Upper lobe of left lung (tissue), 6 donors: ENCODE measurements at regions not wholly inside any gene's neighbourhood (a gene's known extent, or its start where the extent isn't known, plus 50 kb on each side); places are given as distances from the start of the nearest gene placed in this dataset.

Experiments
- ATAC-seq, 2 donors: fragments of 200-7000 bp; cut with Tn5 transposase; one replicate each; pipeline ENCODE4 v1.9.1; 2022; ENCODE audit warnings: mild to moderate bottlenecking in 2 of 2, moderate library complexity in 2 of 2; ENCODE audit not compliant: low FRiP score in 2 of 2
- DNase-seq, 2 donors: peaks; one replicate each; pipeline ENCODE4 v3.0.0-alpha.2; 2019 to 2020
- H3K27ac ChIP-seq, 4 donors: fragments of 200-600 bp; sonication (generic); one replicate each; pipeline ENCODE4 v1.5.1; 2016 to 2019
- H3K27me3 ChIP-seq, 4 donors: fragments of 200-600 bp; sonication (generic); one replicate each; pipeline ENCODE4 v1.5.1; 2017 to 2019
- H3K36me3 ChIP-seq, 4 donors: fragments of 200-600 bp; sonication (generic); one replicate each; pipeline ENCODE4 v1.5.1; 2016 to 2019
- H3K4me1 ChIP-seq, 4 donors: fragments of 200-600 bp; sonication (generic); one replicate each; pipeline ENCODE4 v1.5.1; 2018 to 2019
- H3K4me3 ChIP-seq, 4 donors: fragments of 200-600 bp; sonication (generic); one replicate each; pipeline ENCODE4 v1.5.1; 2017 to 2019; ENCODE audit warnings: mild to moderate bottlenecking in 2 of 4, moderate library complexity in 1 of 4
- H3K9me3 ChIP-seq, 4 donors: fragments of 200-600 bp; sonication (generic); one replicate each; pipeline ENCODE4 v1.5.1; 2018 to 2019
- CTCF ChIP-seq, 6 experiments: fragments of 450-650 bp in 4 of 6; fragments of 200-600 bp in 2 of 6; sonication (generic) in 2 of 6; IDR thresholded peaks; one replicate each; pipeline ENCODE4 v1.5.1; 2016 to 2019; ENCODE audit warnings: antibody characterized with exemption in 6 of 6
- EP300 ChIP-seq, 4 donors: sonication (generic); formaldehyde crosslinking; IDR thresholded peaks; one replicate each; pipeline ENCODE4 v1.5.1; 2017; ENCODE audit warnings: antibody characterized with exemption in 4 of 4, control low read depth in 2 of 4
- POLR2A ChIP-seq, 4 donors: fragments of 450-650 bp; IDR thresholded peaks; one replicate each; pipeline ENCODE4 v1.5.1; 2016 to 2017; ENCODE audit warnings: antibody characterized with exemption in 4 of 4, mild to moderate bottlenecking in 2 of 4
- POLR2AphosphoS5 ChIP-seq, 2 donors: sonication (generic); formaldehyde crosslinking; IDR thresholded peaks; one replicate each; pipeline ENCODE4 v1.5.1; 2017; ENCODE audit warnings: antibody characterized with exemption in 2 of 2
- WGBS, 2 donors: methylation state at CpG; one replicate each; pipeline ENCODE4 v1.1.5; 2017 to 2018; 5-methylcytosine and 5-hydroxymethylcytosine counted together
- donor health status: DM: no; HTN: no; CAD: no; lungs with moderate emphysema.
- donor health status: DM: no; HTN: yes; CAD: no; lungs with severe emphysema.

GRCh38 chr11:43214471-43214870 lies 97.3 kb upstream of the API5 start:
- H3K27me3 ChIP-seq: no peaks in the 10 kb centered on the region
- no peak overlapping the region for H3K27ac ChIP-seq
- WGBS, 2 donors: 25 to 32% methylated on average over 1 of the region's 1 CpG
- H3K4me1 ChIP-seq: no peaks in the 10 kb centered on the region
- DNase-seq: no peak
- H3K4me3 ChIP-seq: no peak overlapping the region
- H3K36me3 ChIP-seq: no peaks in the 10 kb centered on the region
- ATAC-seq: no peak
- peaks cover 0 to 7% (median 3%) of the 10 kb centered on the region in 4 donors for H3K9me3 ChIP-seq
- no peak for TF ChIP-seq CTCF (IDR thresholded peaks at IDR 0.05)
- TF ChIP-seq EP300 (IDR thresholded peaks at IDR 0.05): no peak
- no peak for TF ChIP-seq POLR2AphosphoS5 (IDR thresholded peaks at IDR 0.05)
- no peak for TF ChIP-seq POLR2A (IDR thresholded peaks at IDR 0.05)

DNA sequence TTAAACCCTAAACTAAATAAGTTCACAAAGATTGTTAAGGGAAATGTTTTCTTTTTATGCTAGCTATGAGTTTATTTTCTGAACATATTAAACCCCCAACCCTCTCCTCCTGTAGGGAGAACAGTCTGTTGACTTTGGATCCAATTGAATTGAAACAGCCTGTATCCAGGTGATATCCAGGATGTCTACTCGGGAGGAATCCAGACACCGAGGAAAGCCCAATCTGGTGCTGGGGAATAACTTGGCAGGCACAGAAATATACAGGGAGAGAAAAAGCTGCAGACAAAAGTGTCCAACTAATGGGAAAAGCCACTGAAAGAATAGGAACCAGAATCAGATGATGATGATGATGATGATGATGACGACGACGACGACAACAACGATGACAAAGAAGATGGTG lies 93.9 kb upstream of the API5 start:
- Histone ChIP-seq H3K4me1 (no peaks in the 10 kb centered on the region), H3K27me3 (no peaks in the 10 kb centered on the region), H3K36me3 (no peaks in the 10 kb centered on the region), H3K9me3 (no peaks in the 10 kb centered on the region), H3K4me3 (no peak overlapping the region), H3K27ac (no peak overlapping the region)
- TF ChIP-seq CTCF (IDR thresholded peaks at IDR 0.05) (no peak), EP300 (IDR thresholded peaks at IDR 0.05) (no peak), POLR2A (IDR thresholded peaks at IDR 0.05) (no peak), POLR2AphosphoS5 (IDR thresholded peaks at IDR 0.05) (no peak)
- ATAC-seq: no peak
- no peak for DNase-seq
- WGBS, 2 donors: 88% methylated on average over 7 of the region's 7 CpGs

DNA sequence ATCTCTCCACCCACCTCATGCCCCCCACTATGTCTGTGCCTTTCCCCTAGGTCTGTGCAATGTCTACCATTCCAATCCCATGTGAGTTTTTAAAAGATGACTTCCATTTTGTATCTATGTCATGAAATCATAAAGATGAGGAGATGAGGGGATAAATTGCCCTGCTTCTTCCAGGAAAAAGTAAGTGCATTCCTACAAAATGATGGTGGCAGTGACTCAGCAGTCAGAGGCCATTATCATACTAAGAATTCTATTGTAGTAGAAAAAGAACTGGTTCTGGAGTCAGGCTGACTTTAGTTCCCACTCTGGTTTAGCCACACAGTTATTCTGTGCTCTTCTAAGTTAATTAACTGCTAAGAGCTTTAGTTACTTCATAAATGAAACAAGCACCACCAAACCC lies 89.6 kb upstream of the API5 start:
- Histone ChIP-seq H3K36me3 (no peaks in the 10 kb centered on the region), H3K9me3 (no peaks in the 10 kb centered on the region), H3K27ac (no peak overlapping the region), H3K4me1 (no peaks in the 10 kb centered on the region), H3K27me3 (no peaks in the 10 kb centered on the region), H3K4me3 (no peak overlapping the region)
- TF ChIP-seq EP300 (IDR thresholded peaks at IDR 0.05) (no peak), POLR2A (IDR thresholded peaks at IDR 0.05) (no peak), POLR2AphosphoS5 (IDR thresholded peaks at IDR 0.05) (no peak), CTCF (IDR thresholded peaks at IDR 0.05) (no peak)
- DNase-seq (no peak), ATAC-seq (no peak)

DNA sequence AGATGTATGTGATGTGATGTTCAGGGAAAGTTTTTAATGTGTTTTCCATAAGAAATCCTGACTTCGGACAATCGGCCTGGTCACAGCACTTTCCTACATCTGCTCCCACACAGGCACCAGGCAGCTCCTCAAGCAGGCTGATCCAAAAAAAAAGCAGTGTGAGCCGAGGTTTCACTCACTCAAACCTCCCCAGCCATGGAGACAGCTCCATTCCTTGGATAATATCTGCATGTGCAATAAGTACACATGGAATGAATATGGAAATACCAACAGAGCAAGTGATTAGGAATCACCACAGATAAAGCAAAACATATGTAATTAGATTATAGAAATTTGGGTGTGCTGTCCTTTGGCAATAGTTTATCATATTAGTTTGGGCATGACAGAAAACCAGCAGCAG lies 88.8 kb upstream of the API5 start:
- ATAC-seq: no peak
- WGBS, 2 donors: 79 to 89% methylated on average over 3 of the region's 3 CpGs
- H3K27ac ChIP-seq: no peak overlapping the region
- H3K4me3 ChIP-seq: no peak overlapping the region
- H3K27me3 ChIP-seq: no peaks in the 10 kb centered on the region
- no peaks in the 10 kb centered on the region for H3K9me3 ChIP-seq
- DNase-seq: no peak
- H3K36me3 ChIP-seq: no peaks in the 10 kb centered on the region
- no peaks in the 10 kb centered on the region for H3K4me1 ChIP-seq
- no peak for TF ChIP-seq EP300 (IDR thresholded peaks at IDR 0.05)
- TF ChIP-seq CTCF (IDR thresholded peaks at IDR 0.05): no peak
- no peak for TF ChIP-seq POLR2A (IDR thresholded peaks at IDR 0.05)
- no peak for TF ChIP-seq POLR2AphosphoS5 (IDR thresholded peaks at IDR 0.05)

DNA sequence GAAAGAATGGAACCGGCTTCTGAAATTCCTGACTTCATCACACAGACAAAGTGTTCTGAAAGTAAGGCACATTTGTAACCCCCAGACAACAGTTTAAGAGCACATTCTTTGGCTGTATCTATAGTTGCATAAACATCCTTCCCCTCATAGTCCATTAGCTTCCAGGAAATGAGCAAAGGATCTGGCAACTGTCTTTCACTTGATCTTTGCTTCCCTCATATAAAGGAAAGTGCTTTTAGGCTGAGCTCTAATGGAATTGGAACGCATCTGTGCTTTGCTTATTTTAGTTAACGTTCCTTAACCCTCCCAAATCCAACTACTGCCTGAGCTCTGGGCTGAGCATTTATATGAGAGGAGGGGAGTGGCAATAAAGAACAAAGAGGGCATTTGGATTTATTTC lies 76.9 kb upstream of the API5 start:
- 17 to 26% methylated on average over 3 of the region's 3 CpGs for WGBS, 2 donors
- no peaks in the 10 kb centered on the region for H3K27me3 ChIP-seq
- no peak for DNase-seq

More for the DNA sequence above, 76.9 kb upstream of the API5 start:
- Histone ChIP-seq H3K4me3 (no peak overlapping the region), H3K36me3 (no peaks in the 10 kb centered on the region), H3K9me3 (no peaks in the 10 kb centered on the region), H3K4me1 (no peaks in the 10 kb centered on the region), H3K27ac (no peak overlapping the region)
- ATAC-seq: no peak
- TF ChIP-seq POLR2AphosphoS5 (IDR thresholded peaks at IDR 0.05) (no peak), POLR2A (IDR thresholded peaks at IDR 0.05) (no peak), CTCF (IDR thresholded peaks at IDR 0.05) (no peak), EP300 (IDR thresholded peaks at IDR 0.05) (no peak)
